HEK293T (cell line): ENCODE measurements at regions not wholly inside any gene's neighbourhood (a gene's known extent, or its start where the extent isn't known, plus 50 kb on each side); places are given as distances from the start of the nearest gene placed in this dataset.

Experiments used
- CTCF ChIA-PET: fragments of 350-600 bp; formaldehyde crosslinking; extraction: SDS; loops from one replicate; lab custom pipeline; 2021; ENCODE audit warnings: antibody characterized with exemption, inconsistent platforms; lab: Yijun Ruan, JAX
- POLR2A ChIA-PET: fragments of 350-600 bp; formaldehyde crosslinking; extraction: SDS; loops from one replicate; lab custom pipeline; 2020; ENCODE audit warnings: antibody characterized with exemption, inconsistent platforms; lab: Yijun Ruan, JAX
- DNase-seq: peaks from one replicate; pipeline ENCODE4 v3.0.0; 2012; ENCODE audit warnings: mixed read lengths; ENCODE audit errors: extremely low spot score
- ARNT ChIP-seq: fragments of 450-650 bp; IDR thresholded peaks from 2 replicates; pipeline ENCODE4 v1.6.1; 2017; ENCODE audit warnings: mild to moderate bottlenecking
- BHLHE40 ChIP-seq: fragments of 450-650 bp; IDR thresholded peaks from 2 replicates; pipeline ENCODE4 v1.6.1; 2016; ENCODE audit warnings: mild to moderate bottlenecking, moderate library complexity, borderline replicate concordance
- CTBP1 ChIP-seq: fragments of 450-650 bp; IDR thresholded peaks from 2 replicates; pipeline ENCODE4 v1.6.1; 2016; ENCODE audit warnings: borderline replicate concordance
- ELF4 ChIP-seq: fragments of 450-650 bp; IDR thresholded peaks from 2 replicates; pipeline ENCODE4 v1.6.1; 2017; ENCODE audit warnings: antibody characterized with exemption
- FOXA1 ChIP-seq: fragments of 450-650 bp; IDR thresholded peaks from 2 replicates; pipeline ENCODE4 v1.6.1; 2016; ENCODE audit warnings: mild to moderate bottlenecking
- FOXK2 ChIP-seq: fragments of 450-650 bp; IDR thresholded peaks from 2 replicates; pipeline ENCODE4 v1.6.1; 2016; ENCODE audit warnings: mild to moderate bottlenecking
- FOXM1 ChIP-seq: fragments of 450-650 bp; IDR thresholded peaks from 2 replicates; pipeline ENCODE4 v1.6.1; 2017; ENCODE audit warnings: mild to moderate bottlenecking, borderline replicate concordance
- HDGF ChIP-seq: fragments of 450-650 bp; IDR thresholded peaks from 2 replicates; pipeline ENCODE4 v1.6.1; 2017; ENCODE audit warnings: antibody characterized with exemption, borderline replicate concordance
- L3MBTL2 ChIP-seq: fragments of 450-650 bp; conservative IDR thresholded peaks from 2 replicates; pipeline ENCODE4 v1.6.1; 2016; ENCODE audit warnings: mild to moderate bottlenecking
- LEF1 ChIP-seq: fragments of 450-650 bp; IDR thresholded peaks from 2 replicates; pipeline ENCODE4 v1.6.1; 2017; ENCODE audit warnings: mild to moderate bottlenecking, borderline replicate concordance
- NFRKB ChIP-seq: fragments of 450-650 bp; IDR thresholded peaks from 2 replicates; pipeline ENCODE4 v1.6.1; 2016; ENCODE audit warnings: mild to moderate bottlenecking, moderate library complexity
- PKNOX1 ChIP-seq: fragments of 450-650 bp; IDR thresholded peaks from 2 replicates; pipeline ENCODE4 v1.6.1; 2016
- SP1 ChIP-seq: fragments of 450-650 bp; IDR thresholded peaks from 2 replicates; pipeline ENCODE4 v1.6.1; 2017
- SUZ12 ChIP-seq: fragments of 450-650 bp; IDR thresholded peaks from 2 replicates; pipeline ENCODE4 v1.6.1; 2016; ENCODE audit warnings: mild to moderate bottlenecking
- TARDBP ChIP-seq: fragments of 450-650 bp; IDR thresholded peaks from 2 replicates; pipeline ENCODE4 v1.6.1; 2016
- ZNF384 ChIP-seq: fragments of 450-650 bp; IDR thresholded peaks from 2 replicates; pipeline ENCODE4 v1.6.1; 2016

GRCh38 chr11:131284041-131284440 is 86.4 kb upstream of the NTM start:
- no peak for DNase-seq
- ChIA-PET POLR2A (no interaction called here), CTCF (interaction anchor here (0.6 kb wide), 1 partner anchor 17 kb away, joined by 3 read pairs; no protein-coding TSS in a partner anchor)
- TF ChIP-seq TARDBP: no peak

- ChIA-PET CTCF (no interaction called here), POLR2A (no interaction called here)
- TF ChIP-seq LEF1: no peak
- no peak for TF ChIP-seq TARDBP
- TF ChIP-seq BHLHE40: no peak
- TF ChIP-seq NFRKB: no peak
- no peak for TF ChIP-seq SP1
- no peak for TF ChIP-seq CTBP1
- no peak for TF ChIP-seq FOXM1
- no peak for TF ChIP-seq HDGF
- no peak for TF ChIP-seq FOXA1
- no peak for TF ChIP-seq L3MBTL2
- TF ChIP-seq FOXK2: no peak
- no peak for DNase-seq
Measured at GRCh38 chr11:131288521-131289091, 81.8 kb upstream of the NTM start.

GRCh38 chr11:131290185-131290584 is 80.2 kb upstream of the NTM start:
- ChIA-PET POLR2A (no interaction called here), CTCF (no interaction called here)
- TF ChIP-seq BHLHE40: no peak
- no peak for TF ChIP-seq L3MBTL2
- no peak for TF ChIP-seq CTBP1
- TF ChIP-seq TARDBP: no peak
- TF ChIP-seq FOXK2: no peak
- no peak for TF ChIP-seq ARNT
- no peak for TF ChIP-seq ZNF384
- TF ChIP-seq ELF4: no peak
- no peak for TF ChIP-seq SUZ12
- no peak for TF ChIP-seq HDGF
- no peak for TF ChIP-seq FOXA1
- no peak for TF ChIP-seq SP1
- no peak for TF ChIP-seq FOXM1
- TF ChIP-seq PKNOX1: no peak
- no peak for TF ChIP-seq NFRKB
- no peak for TF ChIP-seq LEF1

DNA sequence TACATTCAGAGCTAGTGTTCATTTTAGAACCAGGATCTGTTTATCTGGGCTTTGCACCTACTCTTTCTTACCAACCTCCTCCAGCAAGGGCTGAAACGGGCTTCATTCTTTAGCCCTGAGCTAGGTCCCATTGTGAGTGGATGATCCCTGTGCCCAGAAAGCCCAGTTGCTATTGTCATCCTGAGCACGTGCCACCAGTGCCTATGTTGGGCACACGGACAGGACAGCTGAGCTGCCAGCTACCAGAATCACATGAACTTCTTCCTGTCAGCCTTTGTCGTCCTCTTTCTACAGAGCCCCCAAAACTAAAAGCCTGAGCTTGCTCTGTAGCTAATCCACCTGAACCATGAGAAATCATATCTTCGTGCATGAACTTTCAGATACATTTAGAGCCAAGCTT is 74.4 kb upstream of the NTM start:
- POLR2A ChIA-PET: no interaction called here
- DNase-seq: no peak
- CTCF ChIA-PET: interaction anchor here (0.9 kb wide), 1 partner anchor 33 kb away, joined by 3 read pairs; no protein-coding TSS in a partner anchor
- no peak for TF ChIP-seq FOXK2

More at GRCh38 chr11:131290185-131290584, 80.2 kb upstream of the NTM start:
- DNase-seq: no peak

GRCh38 chr11:131297441-131297840 is 73.0 kb upstream of the NTM start:
- POLR2A ChIA-PET: no interaction called here

DNA sequence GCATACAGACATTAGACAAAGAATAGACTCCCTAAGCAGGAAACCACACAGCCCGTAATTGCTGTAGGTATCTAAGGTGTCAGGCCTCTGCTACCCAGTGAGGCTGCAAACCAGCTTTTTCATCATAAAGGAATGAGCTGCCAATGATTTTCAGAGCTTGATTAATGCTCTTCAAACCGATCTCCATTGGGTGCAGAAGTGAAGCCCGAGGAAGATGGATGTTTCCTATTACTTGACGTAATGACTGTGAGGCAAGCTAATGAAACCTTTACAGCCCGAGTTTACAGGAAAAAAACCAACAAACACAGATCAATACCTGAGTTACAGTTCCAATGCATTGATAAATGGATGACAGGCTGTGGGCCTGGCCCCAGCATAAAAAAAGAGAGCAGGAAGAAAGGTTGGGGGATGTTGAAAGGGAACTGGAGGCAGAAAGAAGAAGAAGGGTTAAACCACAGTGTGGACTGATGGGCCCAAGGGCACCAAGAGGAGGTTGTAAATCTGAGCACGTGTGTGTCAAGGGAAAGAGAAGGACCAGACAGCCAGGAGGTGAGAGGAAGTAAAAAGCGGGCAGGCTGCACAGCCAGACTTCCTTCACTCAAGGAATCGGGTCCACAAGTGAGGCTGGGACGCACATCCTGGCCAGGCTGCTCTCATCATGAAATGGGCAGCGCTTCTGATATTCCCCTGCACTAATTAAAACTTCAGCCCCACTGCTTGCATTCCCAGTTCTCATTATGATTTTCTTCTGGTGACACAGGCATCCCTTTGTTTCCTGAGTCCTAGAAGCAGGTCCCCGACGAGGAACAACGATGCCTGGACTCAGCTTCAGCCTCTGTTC is 70.6 kb upstream of the NTM start:
- no peak for DNase-seq
- TF ChIP-seq FOXM1: no peak
- no peak for TF ChIP-seq SUZ12
- no peak for TF ChIP-seq FOXK2
- no peak for TF ChIP-seq HDGF
- TF ChIP-seq BHLHE40: no peak
- TF ChIP-seq CTBP1: no peak
- no peak for TF ChIP-seq L3MBTL2
- TF ChIP-seq NFRKB: no peak
- no peak for TF ChIP-seq ARNT
- TF ChIP-seq FOXA1: no peak
- TF ChIP-seq TARDBP: no peak
- no peak for TF ChIP-seq PKNOX1
- no peak for TF ChIP-seq SP1
- CTCF ChIA-PET: no interaction called here
- POLR2A ChIA-PET: no interaction called here

More at GRCh38 chr11:131297441-131297840, 73.0 kb upstream of the NTM start:
- TF ChIP-seq L3MBTL2 (no peak), FOXK2 (no peak), TARDBP (no peak)
- no peak for DNase-seq
- CTCF ChIA-PET: no interaction called here

- ChIA-PET CTCF (no interaction called here), POLR2A (no interaction called here)
- TF ChIP-seq FOXA1 (no peak), SUZ12 (no peak), FOXM1 (no peak), L3MBTL2 (no peak), CTBP1 (no peak)
- no peak for DNase-seq
Measured at GRCh38 chr11:131300439-131300717, 70.0 kb upstream of the NTM start.
